ENCODE measurements at regions not wholly inside any gene's neighbourhood (a gene's known extent, or its start where the extent isn't known, plus 50 kb on each side); places are given as distances from the start of the nearest gene placed in this dataset.
"Not testable (repeated sequence)": the region's sequence is repeated elsewhere in the genome, so short reads cannot be mapped to it uniquely, and the experiment has no call there.

GRCh38 chr5:109630093-109630492 lies 59.6 kb upstream of the MAN2A1 start:
- Mint-ChIP-seq H3K36me3 (ENCODE audit: insufficient read depth) (no peaks in the 10 kb centered on the region), H3K9me3 (no peaks in the 10 kb centered on the region), H3K27ac (no peak overlapping the region), H3K27me3 (peaks cover 49 to 54% of the 10 kb centered on the region in 2 donors), H3K4me3 (no peak overlapping the region), H3K4me1 (ENCODE audit: low read depth in 2 of 2) (no peaks in the 10 kb centered on the region)
- ATAC-seq (replicated peaks) (no peak), DNase-seq (no peak)

DNA sequence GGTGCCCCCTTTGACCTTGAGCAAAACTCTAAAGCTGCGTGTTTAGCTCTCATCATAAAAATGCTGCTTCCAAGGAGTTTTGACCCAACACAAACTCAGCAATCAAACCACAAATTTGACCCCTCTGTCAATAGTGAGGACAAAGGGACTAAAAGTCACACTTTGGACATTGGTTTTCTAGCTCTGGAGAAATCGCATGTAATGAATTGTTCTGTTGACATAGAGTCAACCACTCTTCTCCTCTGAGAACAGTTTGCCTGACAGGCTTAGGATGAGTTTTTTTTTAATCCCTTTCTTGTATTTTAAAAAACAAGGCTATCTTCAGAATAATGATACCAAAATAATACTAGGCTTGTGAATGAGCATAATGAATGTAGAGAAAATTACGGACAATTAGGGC lies 61.1 kb upstream of the MAN2A1 start:
- H3K4me1 Mint-ChIP-seq (ENCODE audit: low read depth in 2 of 2): no peaks in the 10 kb centered on the region
- DNase-seq (no peak), ATAC-seq (replicated peaks) (no peak)
- no peaks in the 10 kb centered on the region for H3K9me3 Mint-ChIP-seq
- no peak overlapping the region for H3K4me3 Mint-ChIP-seq
- peaks cover 46 to 53% of the 10 kb centered on the region in 2 donors for H3K27me3 Mint-ChIP-seq
- no peak overlapping the region for H3K27ac Mint-ChIP-seq
- H3K36me3 Mint-ChIP-seq (ENCODE audit: insufficient read depth): no peaks in the 10 kb centered on the region

GRCh38 chr5:109621266-109621665 lies 68.5 kb upstream of the MAN2A1 start:
- not testable (repeated sequence) for H3K4me1 Mint-ChIP-seq (ENCODE audit: low read depth in 2 of 2); H3K4me3 Mint-ChIP-seq; ATAC-seq (replicated peaks)

DNA sequence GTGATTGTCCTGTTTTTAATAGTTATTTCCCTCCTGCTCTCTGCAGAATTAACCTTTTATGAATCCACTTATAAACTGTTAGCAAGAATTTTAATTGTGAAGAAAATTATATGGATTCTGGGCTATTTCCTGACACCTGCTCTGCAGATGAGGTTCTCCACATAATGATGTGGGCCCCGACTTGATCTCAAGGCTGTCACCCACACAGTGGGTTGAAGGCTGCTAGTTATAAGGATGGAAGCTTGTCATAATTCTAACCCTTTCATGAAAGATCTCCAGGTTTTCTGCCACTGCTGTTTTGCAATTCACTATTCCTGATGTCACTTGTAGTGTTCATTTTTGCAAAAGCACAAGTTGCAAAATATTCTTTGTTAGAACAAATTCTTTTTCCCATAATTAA lies 69.1 kb upstream of the MAN2A1 start:
- Mint-ChIP-seq H3K36me3 (ENCODE audit: insufficient read depth) (no peaks in the 10 kb centered on the region), H3K9me3 (no peaks in the 10 kb centered on the region), H3K4me1 (ENCODE audit: low read depth in 2 of 2) (no peaks in the 10 kb centered on the region), H3K27ac (no peak overlapping the region), H3K27me3 (peaks cover 10 to 20% of the 10 kb centered on the region in 2 donors), H3K4me3 (no peak overlapping the region)
- DNase-seq (no peak), ATAC-seq (replicated peaks) (no peak)

More at GRCh38 chr5:109621266-109621665, 68.5 kb upstream of the MAN2A1 start:
- H3K27ac Mint-ChIP-seq; DNase-seq; H3K36me3 Mint-ChIP-seq (ENCODE audit: insufficient read depth); H3K9me3 Mint-ChIP-seq: not testable (repeated sequence)
- peaks cover 16 to 26% of the 10 kb centered on the region in 2 donors for H3K27me3 Mint-ChIP-seq

GRCh38 chr5:109619606-109620005 lies 70.1 kb upstream of the MAN2A1 start:
- no peaks in the 10 kb centered on the region for H3K4me1 Mint-ChIP-seq (ENCODE audit: low read depth in 2 of 2)
- H3K27ac Mint-ChIP-seq: no peak overlapping the region
- H3K9me3 Mint-ChIP-seq: no peaks in the 10 kb centered on the region
- H3K4me3 Mint-ChIP-seq: no peak overlapping the region
- H3K27me3 Mint-ChIP-seq: peaks cover 3 to 13% of the 10 kb centered on the region in 2 donors
- H3K36me3 Mint-ChIP-seq (ENCODE audit: insufficient read depth): no peaks in the 10 kb centered on the region
- no peak for ATAC-seq (replicated peaks)
- no peak for DNase-seq

DNA sequence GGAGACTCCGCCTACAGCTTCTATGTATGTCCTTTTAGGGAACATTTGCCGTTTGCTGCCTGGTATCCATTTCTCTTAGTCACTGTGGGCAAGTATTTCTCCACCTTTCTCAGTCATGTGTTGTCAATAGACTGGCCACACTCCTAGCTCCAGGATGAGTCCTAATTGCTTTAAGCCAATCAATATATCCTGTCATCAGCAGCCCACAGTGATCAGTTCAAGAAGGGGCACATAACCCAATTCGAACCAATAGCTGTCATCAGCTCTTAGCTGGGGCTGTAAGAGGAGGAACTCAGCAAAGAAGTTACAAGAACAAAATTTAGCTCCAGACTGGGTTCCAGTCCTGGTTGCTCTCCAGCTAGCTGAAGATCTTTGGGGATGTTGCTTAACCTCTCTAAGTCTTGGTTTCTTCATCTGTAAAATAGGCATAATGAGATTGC lies 70.7 kb upstream of the MAN2A1 start:
- H3K4me1 Mint-ChIP-seq (ENCODE audit: low read depth in 2 of 2): no peaks in the 10 kb centered on the region
- no peaks in the 10 kb centered on the region for H3K9me3 Mint-ChIP-seq
- H3K4me3 Mint-ChIP-seq: no peak overlapping the region
- DNase-seq (no peak), ATAC-seq (replicated peaks) (no peak)
- H3K27ac Mint-ChIP-seq: no peak overlapping the region
- no peaks in the 10 kb centered on the region for H3K36me3 Mint-ChIP-seq (ENCODE audit: insufficient read depth)
- H3K27me3 Mint-ChIP-seq: peaks cover 0 to 10% of the 10 kb centered on the region in 2 donors

DNA sequence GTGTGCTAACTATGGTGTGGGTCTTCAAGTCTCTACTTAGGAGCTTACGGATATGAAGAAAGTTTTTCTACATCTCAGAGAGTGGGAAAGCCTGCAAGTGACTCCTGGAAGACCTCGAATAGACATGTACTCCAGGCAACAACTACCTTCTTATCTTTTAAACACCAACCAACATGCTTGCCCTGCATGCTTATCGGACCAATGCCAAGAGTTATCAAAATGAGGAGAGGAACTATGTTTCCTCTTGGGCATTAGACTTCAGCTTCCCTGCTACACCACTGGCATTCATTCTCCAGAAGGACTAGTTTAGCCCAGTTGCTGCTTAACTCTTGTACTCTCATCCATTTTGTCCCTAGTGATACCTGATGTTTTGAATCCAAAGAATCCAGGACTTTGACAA lies 74.7 kb upstream of the MAN2A1 start:
- no peak for DNase-seq
- Mint-ChIP-seq H3K36me3 (ENCODE audit: insufficient read depth) (no peaks in the 10 kb centered on the region), H3K27ac (no peak overlapping the region), H3K9me3 (no peaks in the 10 kb centered on the region), H3K4me3 (no peak overlapping the region), H3K27me3 (peaks cover 0 to 10% of the 10 kb centered on the region in 2 donors), H3K4me1 (ENCODE audit: low read depth in 2 of 2) (no peaks in the 10 kb centered on the region)
- ATAC-seq (replicated peaks): no peak

- no peaks in the 10 kb centered on the region for H3K36me3 Mint-ChIP-seq (ENCODE audit: insufficient read depth)
- ATAC-seq (replicated peaks) (no peak), DNase-seq (no peak)
- no peak overlapping the region for H3K27ac Mint-ChIP-seq
- peaks cover 0 to 10% of the 10 kb centered on the region in 2 donors for H3K27me3 Mint-ChIP-seq
- no peaks in the 10 kb centered on the region for H3K9me3 Mint-ChIP-seq
- H3K4me3 Mint-ChIP-seq: no peak overlapping the region
- no peaks in the 10 kb centered on the region for H3K4me1 Mint-ChIP-seq (ENCODE audit: low read depth in 2 of 2)
These were observed 75.4 kb upstream of the MAN2A1 start for GRCh38 chr5:109614301-109614700.

- no peak for ATAC-seq (replicated peaks)
- Mint-ChIP-seq H3K4me3 (no peak overlapping the region), H3K27ac (no peak overlapping the region), H3K36me3 (ENCODE audit: insufficient read depth) (no peaks in the 10 kb centered on the region), H3K9me3 (no peaks in the 10 kb centered on the region), H3K4me1 (ENCODE audit: low read depth in 2 of 2) (no peaks in the 10 kb centered on the region), H3K27me3 (no peaks in the 10 kb centered on the region)
- DNase-seq: no peak
These were observed 77.3 kb upstream of the MAN2A1 start for GRCh38 chr5:109612278-109612905.

- Mint-ChIP-seq H3K27ac (no peak overlapping the region), H3K4me1 (ENCODE audit: low read depth in 2 of 2) (no peaks in the 10 kb centered on the region), H3K4me3 (no peak overlapping the region), H3K9me3 (no peaks in the 10 kb centered on the region), H3K36me3 (ENCODE audit: insufficient read depth) (no peaks in the 10 kb centered on the region), H3K27me3 (no peaks in the 10 kb centered on the region)
- DNase-seq (no peak), ATAC-seq (replicated peaks) (no peak)
These were observed 78.2 kb upstream of the MAN2A1 start for GRCh38 chr5:109611505-109611904.

DNA sequence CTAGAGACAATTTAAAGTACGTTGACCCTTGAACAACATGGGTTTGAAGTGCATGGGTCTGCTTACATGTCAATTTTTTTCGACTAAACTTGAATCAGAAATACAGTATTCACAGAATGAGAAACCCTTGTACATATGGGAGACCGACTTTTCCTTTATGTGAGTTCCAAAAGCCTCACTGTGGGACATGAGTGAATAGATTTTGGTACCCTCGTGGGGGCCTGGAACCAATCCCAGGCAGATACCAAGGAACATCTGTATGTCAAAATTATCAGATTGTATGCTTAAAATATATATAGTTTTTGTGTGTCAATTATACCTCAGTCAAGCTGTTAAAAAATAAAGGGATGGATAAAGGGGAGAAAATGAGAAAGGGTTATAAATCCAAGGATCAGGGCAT lies 78.7 kb upstream of the MAN2A1 start:
- no peak for ATAC-seq (replicated peaks)
- no peak overlapping the region for H3K4me3 Mint-ChIP-seq
- no peak overlapping the region for H3K27ac Mint-ChIP-seq
- DNase-seq: no peak
- peaks cover under 1 to 4% of the 10 kb centered on the region in 2 donors for H3K27me3 Mint-ChIP-seq
- H3K36me3 Mint-ChIP-seq (ENCODE audit: insufficient read depth): no peaks in the 10 kb centered on the region
- no peaks in the 10 kb centered on the region for H3K9me3 Mint-ChIP-seq
- no peaks in the 10 kb centered on the region for H3K4me1 Mint-ChIP-seq (ENCODE audit: low read depth in 2 of 2)

DNA sequence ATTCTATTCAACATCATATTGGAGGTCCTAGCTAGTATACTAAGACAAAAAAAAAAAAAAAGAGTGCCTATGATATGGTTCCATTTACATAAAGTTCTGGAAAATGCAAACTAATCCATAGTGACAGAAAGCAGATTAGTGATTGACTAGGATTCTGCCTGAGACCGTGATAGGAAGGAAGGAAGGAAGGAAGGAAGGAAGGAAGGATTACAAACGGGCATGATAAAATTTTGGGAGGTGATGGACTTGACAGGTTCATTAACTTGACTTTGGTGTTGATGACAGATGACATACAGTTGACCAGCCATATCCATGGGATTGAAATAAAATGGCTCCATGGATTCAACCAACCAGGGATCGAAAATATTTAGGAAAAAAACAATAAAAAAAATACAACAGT lies 79.1 kb upstream of the MAN2A1 start:
- H3K36me3 Mint-ChIP-seq (ENCODE audit: insufficient read depth): no peaks in the 10 kb centered on the region
- DNase-seq: no peak
- H3K27ac Mint-ChIP-seq: no peak overlapping the region
- no peak for ATAC-seq (replicated peaks)
- H3K27me3 Mint-ChIP-seq: peaks cover 5 to 9% of the 10 kb centered on the region in 2 donors
- no peaks in the 10 kb centered on the region for H3K4me1 Mint-ChIP-seq (ENCODE audit: low read depth in 2 of 2)
- no peak overlapping the region for H3K4me3 Mint-ChIP-seq
- H3K9me3 Mint-ChIP-seq: no peaks in the 10 kb centered on the region

DNA sequence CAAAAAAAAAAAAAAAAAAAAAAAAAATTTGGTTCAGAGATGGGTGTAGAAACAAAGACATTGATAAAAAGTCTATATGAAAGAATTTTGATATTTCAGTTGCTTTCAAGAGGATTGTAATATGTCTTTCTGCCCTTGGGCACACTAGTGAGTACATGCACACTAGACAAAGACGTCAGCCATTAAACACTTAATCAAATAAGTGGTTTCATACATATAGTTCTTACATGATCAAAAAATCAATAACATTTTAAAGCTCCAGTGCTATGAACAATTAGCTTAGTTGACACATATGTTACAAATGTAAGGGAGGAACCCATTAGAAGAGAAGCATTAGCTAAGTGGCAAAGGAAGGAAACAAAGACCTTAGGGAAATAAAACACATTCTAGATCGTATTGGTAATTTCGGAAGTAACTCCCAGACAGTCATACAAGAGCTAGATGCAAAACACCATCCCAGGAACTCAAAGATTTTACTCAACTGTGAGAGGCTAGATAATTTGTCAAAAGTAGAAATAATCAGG lies 84.5 kb upstream of the MAN2A1 start:
- no peak for ATAC-seq (replicated peaks)
- H3K27me3 Mint-ChIP-seq: peaks cover 20 to 26% of the 10 kb centered on the region in 2 donors
- H3K9me3 Mint-ChIP-seq: no peaks in the 10 kb centered on the region
- H3K27ac Mint-ChIP-seq: no peak overlapping the region
- DNase-seq: no peak
- H3K4me3 Mint-ChIP-seq: no peak overlapping the region
- no peaks in the 10 kb centered on the region for H3K36me3 Mint-ChIP-seq (ENCODE audit: insufficient read depth)
- H3K4me1 Mint-ChIP-seq (ENCODE audit: low read depth in 2 of 2): no peaks in the 10 kb centered on the region

GRCh38 chr5:109604758-109605157 lies 85.0 kb upstream of the MAN2A1 start:
- no peaks in the 10 kb centered on the region for H3K9me3 Mint-ChIP-seq
- no peak overlapping the region for H3K4me3 Mint-ChIP-seq

More at GRCh38 chr5:109604758-109605157, 85.0 kb upstream of the MAN2A1 start:
- H3K27ac Mint-ChIP-seq: no peak overlapping the region
- ATAC-seq (replicated peaks) (no peak), DNase-seq (no peak)
- H3K36me3 Mint-ChIP-seq (ENCODE audit: insufficient read depth): no peaks in the 10 kb centered on the region
- peaks cover 20 to 27% of the 10 kb centered on the region in 2 donors for H3K27me3 Mint-ChIP-seq
- H3K4me1 Mint-ChIP-seq (ENCODE audit: low read depth in 2 of 2): no peaks in the 10 kb centered on the region

All from effector memory CD8-positive, alpha-beta T cell (primary cell).